Epithelial cell of proximal tubule (primary cell): ENCODE measurements at regions not wholly inside any gene's neighbourhood (a gene's known extent, or its start where the extent isn't known, plus 50 kb on each side); places are given as distances from the start of the nearest gene placed in this dataset.

ENCODE experiments used
- DNase-seq: peaks from one replicate; pipeline ENCODE4 v3.0.0-alpha.2; 2011; ENCODE audit warnings: low read depth
- H3K4me3 ChIP-seq: 2 replicates; pipeline ENCODE4 v1.5.1; 2011; ENCODE audit warnings: low read depth, mild to moderate bottlenecking, low read length
- TF ChIP-seq, protein P1 (sequence below): conservative IDR thresholded peaks from 2 replicates; pipeline ENCODE4 v1.5.1; 2012; ENCODE audit warnings: low read depth, mild to moderate bottlenecking, low read length

DNA sequence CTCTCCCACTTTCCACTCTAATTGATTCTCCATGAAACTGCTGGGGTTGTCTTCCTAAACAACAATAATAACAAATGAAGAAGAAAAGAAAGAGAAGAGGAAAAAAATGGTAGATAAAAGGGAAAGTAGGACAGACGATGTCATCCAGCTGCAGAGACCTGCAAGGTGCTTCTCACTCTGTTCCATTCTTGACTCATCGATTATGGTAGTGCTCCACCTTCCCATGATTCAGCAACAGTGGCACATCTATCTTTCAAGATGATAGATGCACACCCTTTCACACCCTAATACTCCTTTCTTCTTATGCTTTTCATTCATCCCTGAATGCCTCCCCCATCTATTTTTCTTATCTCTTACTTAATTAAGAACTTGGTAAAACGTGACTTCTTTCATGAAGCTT lies 610.2 kb downstream of the NR4A2 start:
- no peak for DNase-seq
- no peak overlapping the region for H3K4me3 ChIP-seq
- TF ChIP-seq, protein P1, sequence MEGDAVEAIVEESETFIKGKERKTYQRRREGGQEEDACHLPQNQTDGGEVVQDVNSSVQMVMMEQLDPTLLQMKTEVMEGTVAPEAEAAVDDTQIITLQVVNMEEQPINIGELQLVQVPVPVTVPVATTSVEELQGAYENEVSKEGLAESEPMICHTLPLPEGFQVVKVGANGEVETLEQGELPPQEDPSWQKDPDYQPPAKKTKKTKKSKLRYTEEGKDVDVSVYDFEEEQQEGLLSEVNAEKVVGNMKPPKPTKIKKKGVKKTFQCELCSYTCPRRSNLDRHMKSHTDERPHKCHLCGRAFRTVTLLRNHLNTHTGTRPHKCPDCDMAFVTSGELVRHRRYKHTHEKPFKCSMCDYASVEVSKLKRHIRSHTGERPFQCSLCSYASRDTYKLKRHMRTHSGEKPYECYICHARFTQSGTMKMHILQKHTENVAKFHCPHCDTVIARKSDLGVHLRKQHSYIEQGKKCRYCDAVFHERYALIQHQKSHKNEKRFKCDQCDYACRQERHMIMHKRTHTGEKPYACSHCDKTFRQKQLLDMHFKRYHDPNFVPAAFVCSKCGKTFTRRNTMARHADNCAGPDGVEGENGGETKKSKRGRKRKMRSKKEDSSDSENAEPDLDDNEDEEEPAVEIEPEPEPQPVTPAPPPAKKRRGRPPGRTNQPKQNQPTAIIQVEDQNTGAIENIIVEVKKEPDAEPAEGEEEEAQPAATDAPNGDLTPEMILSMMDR, result no peak

DNA sequence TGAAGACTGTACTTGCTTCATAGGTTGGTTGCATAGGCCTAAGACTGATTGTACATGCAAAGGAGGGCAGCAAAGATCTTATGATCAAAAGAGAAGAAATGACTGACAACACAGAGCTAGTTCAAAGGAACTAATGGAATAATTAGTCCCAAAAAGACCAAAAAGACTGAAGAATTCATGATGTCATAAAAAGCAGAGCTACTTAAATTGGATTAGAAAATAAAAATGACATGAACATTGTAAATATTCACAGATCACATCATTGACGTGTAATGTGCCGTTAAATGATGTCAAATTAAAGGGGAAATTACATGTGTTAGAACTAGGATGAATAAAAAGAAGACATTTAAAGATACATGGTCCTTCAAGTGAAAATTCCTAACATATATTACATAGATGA lies 616.8 kb downstream of the NR4A2 start:
- DNase-seq, result no peak
- TF ChIP-seq, protein P1, result no peak
- no peak overlapping the region for H3K4me3 ChIP-seq

DNA sequence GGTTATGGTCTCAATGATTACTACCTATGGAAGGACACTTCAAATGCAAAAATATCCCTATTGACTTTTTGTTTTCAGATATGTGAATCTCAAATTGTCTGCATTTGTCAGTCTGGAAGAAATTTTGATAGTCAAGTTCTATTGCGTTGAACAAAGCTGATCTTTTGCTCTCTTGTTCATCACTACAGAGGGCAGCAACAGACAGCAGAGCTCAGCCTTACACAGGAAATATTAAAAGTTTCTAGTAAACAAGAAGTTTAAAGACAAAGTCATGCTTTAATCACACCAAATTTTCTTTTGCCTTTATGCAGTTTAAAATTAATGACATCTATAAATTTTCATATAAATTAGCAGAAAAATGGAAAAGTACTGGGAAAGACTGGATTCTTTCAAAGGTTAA lies 617.5 kb downstream of the NR4A2 start:
- DNase-seq, result no peak
- H3K4me3 ChIP-seq, result no peak overlapping the region
- TF ChIP-seq, protein P1, result no peak

DNA sequence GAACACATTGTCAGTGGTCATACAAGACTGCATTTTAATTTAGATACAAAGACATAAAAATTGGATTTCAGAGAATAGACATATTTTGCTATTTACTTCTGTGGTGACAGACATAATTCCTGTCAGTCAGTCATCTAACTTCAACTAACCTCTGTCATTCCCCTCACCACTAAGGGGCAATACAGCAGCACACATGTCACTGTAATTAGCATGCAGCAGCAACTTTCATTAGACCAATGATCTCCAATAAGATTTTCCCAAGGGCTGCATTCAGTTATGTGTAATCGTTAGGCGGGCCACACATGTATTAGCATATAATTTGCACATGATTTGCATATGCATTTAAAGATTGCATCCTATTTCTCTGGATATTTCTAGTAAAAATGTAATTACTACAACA lies 624.5 kb downstream of the NR4A2 start:
- TF ChIP-seq, protein P1, result no peak
- H3K4me3 ChIP-seq, result no peak overlapping the region
- DNase-seq, result no peak

DNA sequence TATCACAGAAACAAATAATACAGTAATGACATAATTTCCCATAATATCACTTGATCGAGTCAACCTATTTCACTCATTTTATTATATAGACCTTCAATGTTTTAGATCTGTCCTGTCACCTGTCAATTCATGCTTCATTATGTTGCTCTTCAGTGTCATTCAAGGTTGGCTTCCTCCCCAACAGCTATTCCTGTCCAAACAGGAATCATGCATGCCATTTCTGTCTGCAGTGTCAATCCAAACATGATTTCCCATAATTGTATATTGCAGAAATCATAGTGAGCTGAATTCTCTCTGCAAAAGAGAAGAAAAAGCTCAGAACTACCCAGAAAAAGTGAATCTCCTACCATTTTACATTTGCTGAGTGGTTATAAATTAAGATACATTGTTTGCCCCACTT lies 628.6 kb downstream of the NR4A2 start:
- DNase-seq, result no peak
- no peak overlapping the region for H3K4me3 ChIP-seq
- TF ChIP-seq, protein P1, result no peak

DNA sequence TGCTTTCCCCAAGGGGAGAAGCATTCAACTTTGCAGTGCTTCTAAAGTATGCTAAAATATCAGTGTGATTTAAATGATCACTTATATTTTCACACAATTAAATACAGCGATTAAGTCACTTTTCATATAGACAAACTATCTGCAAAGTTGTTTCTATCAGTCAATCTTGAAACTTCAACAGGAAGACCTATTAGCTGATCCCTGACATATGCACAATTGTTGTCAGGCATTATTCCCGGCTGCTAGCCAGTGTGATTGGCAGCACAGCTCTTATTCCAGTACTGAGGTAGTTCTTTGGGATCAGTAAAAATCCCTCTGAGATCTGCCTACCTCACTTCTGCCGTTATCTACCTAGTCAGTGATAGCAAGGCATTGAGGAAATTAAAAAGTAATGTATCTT lies 629.5 kb downstream of the NR4A2 start:
- no peak overlapping the region for H3K4me3 ChIP-seq
- TF ChIP-seq, protein P1, result no peak
- no peak for DNase-seq

DNA sequence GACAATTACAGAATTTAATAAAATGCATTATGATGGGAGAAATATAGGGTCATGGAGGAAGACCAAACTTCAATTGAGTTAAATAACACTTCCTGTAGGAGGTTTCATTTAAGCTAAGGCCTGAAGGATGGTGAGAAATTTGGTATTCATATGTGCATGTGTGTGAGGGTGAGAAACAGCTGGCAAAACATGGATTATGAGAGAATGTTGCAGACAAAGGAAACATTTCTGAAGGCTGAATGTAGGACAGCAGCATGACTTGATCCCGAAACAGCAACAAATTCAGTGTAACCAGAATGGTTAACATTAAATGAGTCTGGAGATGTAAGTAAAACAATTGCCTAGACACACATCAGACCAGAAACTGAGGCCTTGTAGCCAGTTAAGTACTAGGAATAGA lies 630.8 kb downstream of the NR4A2 start:
- TF ChIP-seq, protein P1, result no peak
- H3K4me3 ChIP-seq, result no peak overlapping the region
- no peak for DNase-seq
